H1 (cell line): ENCODE measurements at regions not wholly inside any gene's neighbourhood (a gene's known extent, or its start where the extent isn't known, plus 50 kb on each side); places are given as distances from the start of the nearest gene placed in this dataset.

Experiments
- ASH2L ChIP-seq: fragments of 200-600, 300-600 bp; sonication (generic); IDR thresholded peaks from one replicate; pipeline ENCODE4 v1.7.1; 2017; ENCODE audit warnings: low read length

DNA sequence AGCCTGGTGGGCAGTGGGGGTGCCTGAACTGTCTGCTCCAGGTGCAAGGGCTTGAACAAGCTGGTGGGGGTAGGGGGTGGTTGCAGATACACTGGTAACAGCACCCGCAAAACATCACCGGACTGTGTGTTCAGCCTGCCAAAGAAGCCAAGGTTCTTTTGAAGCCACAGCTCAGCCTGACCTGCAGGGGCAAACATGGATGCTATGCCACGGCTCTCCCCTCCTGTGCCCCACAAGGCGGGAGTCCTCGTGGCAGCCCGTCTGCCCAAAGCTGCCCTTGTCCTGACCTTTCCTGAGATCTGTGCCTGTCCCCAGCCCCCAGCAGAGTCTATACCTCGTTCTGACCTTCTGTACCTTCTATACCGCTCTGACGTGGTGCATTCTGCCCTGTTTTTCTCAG is 285.7 kb downstream of the GLRX3 start (continued):
- TF ChIP-seq ASH2L = no peak
